SKM-1 treated with dmso at 0.1 percent for 144 hours (cell line): ENCODE measurements at regions not wholly inside any gene's neighbourhood (a gene's known extent, or its start where the extent isn't known, plus 50 kb on each side); places are given as distances from the start of the nearest gene placed in this dataset.
"Not testable (repeated sequence)": the region's sequence is repeated elsewhere in the genome, so short reads cannot be mapped to it uniquely, and the experiment has no call there.

ENCODE experiments used
- DNase-seq: peaks from one replicate; lab custom pipeline; 2025; ENCODE audit not compliant: unreplicated experiment; lab: John Stamatoyannopoulos, UW

GRCh38 chrX:44675362-44676024 lies 132.8 kb upstream of the FUNDC1 start:
- no peak for DNase-seq

- DNase-seq = no peak
These were observed 132.2 kb upstream of the FUNDC1 start for GRCh38 chrX:44674906-44675305.

- DNase-seq = no peak
These were observed 127.0 kb upstream of the FUNDC1 start for GRCh38 chrX:44669626-44670025.

- DNase-seq = no peak
These were observed 125.1 kb upstream of the FUNDC1 start for GRCh38 chrX:44667771-44668170.

DNA sequence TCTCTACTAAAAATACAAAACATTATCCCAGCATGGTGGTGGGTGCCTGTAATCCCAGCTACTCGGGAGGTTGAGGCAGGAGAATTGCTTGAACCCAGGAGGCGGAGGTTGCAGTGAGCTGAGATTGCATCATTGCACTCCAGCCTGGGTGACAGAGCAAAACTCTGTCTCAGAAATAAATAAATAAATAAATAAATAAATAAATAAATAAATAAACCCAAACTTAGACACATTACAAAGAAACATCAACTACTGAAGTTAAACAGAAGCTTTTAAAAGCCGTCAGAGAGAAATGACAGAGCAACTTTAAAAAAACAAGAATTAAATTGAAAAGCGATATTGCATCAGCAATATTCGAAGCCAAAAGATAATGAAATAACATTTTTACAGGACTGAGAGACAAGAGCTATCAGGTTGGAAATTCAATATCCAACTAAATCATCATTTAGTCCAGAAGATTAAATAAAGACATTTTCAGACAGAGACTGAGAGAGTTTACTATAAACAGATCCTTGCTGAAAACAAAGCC lies 115.1 kb upstream of the FUNDC1 start:
- not testable (repeated sequence) for DNase-seq

- DNase-seq = no peak
These were observed 108.7 kb upstream of the FUNDC1 start for GRCh38 chrX:44651358-44651757.

DNA sequence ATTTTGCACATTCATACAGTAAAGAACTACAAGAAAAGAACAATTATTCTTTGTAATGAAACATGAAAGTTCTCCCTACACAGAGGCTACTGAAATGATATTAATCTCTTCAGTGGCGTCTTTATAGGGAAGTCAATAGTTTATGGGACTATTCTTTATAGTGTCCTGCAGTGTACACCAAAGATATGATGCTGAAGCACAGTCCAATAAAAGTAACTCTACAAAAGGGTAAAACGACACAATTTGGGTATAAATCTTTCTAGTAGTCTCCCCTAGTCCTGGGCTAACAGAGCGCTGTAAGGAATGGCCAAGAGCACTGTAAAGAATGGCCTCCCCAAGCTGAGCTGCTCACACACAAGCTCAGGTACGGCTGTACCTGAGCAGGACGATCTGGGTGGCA lies 101.1 kb upstream of the FUNDC1 start:
- no peak for DNase-seq

GRCh38 chrX:44637282-44637681 lies 94.6 kb upstream of the FUNDC1 start:
- no peak for DNase-seq

- DNase-seq = peak; percentile 49
These were observed 78.4 kb upstream of the FUNDC1 start for GRCh38 chrX:44621078-44621477.

DNA sequence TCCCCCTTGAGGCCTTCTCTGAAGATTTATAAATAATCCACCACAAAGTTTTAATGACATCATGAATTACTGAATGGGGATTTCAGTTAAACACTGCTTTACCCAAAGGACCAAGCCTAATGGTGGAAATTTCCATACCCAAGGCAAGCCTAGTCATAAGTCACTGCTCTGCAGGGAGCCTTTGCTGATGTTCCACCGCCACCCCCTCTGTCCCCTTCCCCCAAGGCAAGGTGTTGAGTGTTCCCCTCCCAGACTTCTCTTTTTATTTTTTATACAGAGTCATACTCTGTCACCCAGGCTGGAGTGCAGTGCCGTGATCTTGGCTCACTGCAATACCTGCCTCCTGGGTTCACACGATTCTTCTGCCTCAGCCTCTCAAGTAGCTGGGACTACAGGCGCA lies 76.4 kb upstream of the FUNDC1 start:
- DNase-seq = no peak

- DNase-seq = peak; percentile 16
These were observed 53.6 kb upstream of the FUNDC1 start for GRCh38 chrX:44596277-44596676.
